HUES48 (cell line): ENCODE measurements at regions not wholly inside any gene's neighbourhood (a gene's known extent, or its start where the extent isn't known, plus 50 kb on each side); places are given as distances from the start of the nearest gene placed in this dataset.

ENCODE experiments used
- H3K27ac ChIP-seq: one replicate; pipeline ENCODE4 v1.7.0; 2013; ENCODE audit warnings: low read depth, low read length, inconsistent platforms
- H3K27me3 ChIP-seq: 2 replicates; pipeline ENCODE4 v1.6.1; 2013; ENCODE audit warnings: mild to moderate bottlenecking, low read length; ENCODE audit not compliant: control insufficient read depth, insufficient read depth
- H3K36me3 ChIP-seq: 2 replicates; pipeline ENCODE4 v1.6.1; 2013; ENCODE audit warnings: low read length; ENCODE audit not compliant: control insufficient read depth, insufficient read depth
- H3K4me1 ChIP-seq: 2 replicates; pipeline ENCODE4 v1.6.1; 2013; ENCODE audit warnings: mild to moderate bottlenecking, low read length; ENCODE audit not compliant: control insufficient read depth, insufficient read depth
- H3K4me3 ChIP-seq: 2 replicates; pipeline ENCODE4 v1.5.1; 2013; ENCODE audit warnings: mild to moderate bottlenecking, low read depth, low read length
- H3K9ac ChIP-seq: 2 replicates; pipeline ENCODE4 v1.6.1; 2013; ENCODE audit warnings: mild to moderate bottlenecking, low read depth, low read length, moderate library complexity
- H3K9me3 ChIP-seq: 2 replicates; pipeline ENCODE4 v1.6.1; 2013; ENCODE audit warnings: low read length; ENCODE audit not compliant: control insufficient read depth, insufficient read depth

DNA sequence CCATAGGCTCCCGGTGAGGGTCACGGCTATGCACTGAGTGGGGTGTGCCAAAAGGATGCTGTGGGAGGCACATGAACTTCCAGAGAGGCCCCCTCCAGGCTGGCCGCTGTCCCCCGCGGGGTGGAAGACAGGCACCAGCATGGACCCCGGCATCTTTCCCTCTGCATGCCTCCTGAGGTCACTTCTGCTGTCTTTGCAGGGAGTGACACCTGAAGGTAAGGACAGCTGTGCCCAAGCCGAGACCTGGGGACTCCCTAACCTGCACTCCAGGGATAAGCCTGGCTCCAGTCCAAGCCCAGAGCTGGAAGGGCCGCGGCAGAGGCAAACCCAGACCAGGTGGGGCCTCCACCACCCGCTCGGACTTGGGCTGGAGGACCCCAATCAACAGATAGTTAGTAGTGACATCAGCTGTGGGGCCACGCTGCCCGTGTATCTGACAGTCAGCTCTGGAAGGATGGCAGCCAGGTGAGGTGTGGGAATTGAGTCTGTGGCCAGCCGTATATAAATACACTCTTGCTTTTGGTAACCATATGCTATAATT is 340.7 kb upstream of the MKI67 start:
- Histone ChIP-seq H3K36me3 (no peaks in the 10 kb centered on the region), H3K9me3 (peaks cover 3% of the 10 kb centered on the region), H3K4me1 (no peaks in the 10 kb centered on the region), H3K9ac (no peak overlapping the region), H3K4me3 (no peak overlapping the region), H3K27ac (no peak overlapping the region), H3K27me3 (no peaks in the 10 kb centered on the region)

DNA sequence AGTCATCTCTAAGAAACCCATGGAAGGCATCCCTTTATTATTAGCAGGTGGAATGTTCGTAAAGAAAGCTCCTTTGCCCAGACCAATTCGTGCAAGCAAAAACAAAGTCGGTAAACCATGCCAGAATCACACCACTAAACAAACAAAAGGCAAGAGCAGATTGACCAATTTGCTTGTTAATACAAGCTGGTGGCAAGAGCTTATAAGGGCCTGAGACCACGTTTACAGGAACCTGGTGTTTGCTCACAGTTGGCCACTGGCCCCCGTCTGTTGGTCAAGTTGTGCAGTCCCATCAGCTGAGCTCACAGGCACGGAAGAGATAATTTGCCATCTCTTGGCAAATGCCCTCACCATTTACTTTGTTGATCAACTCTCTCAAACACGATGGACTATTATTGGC is 342.2 kb upstream of the MKI67 start:
- Histone ChIP-seq H3K36me3 (no peaks in the 10 kb centered on the region), H3K27me3 (no peaks in the 10 kb centered on the region), H3K9ac (no peak overlapping the region), H3K4me1 (no peaks in the 10 kb centered on the region), H3K4me3 (no peak overlapping the region), H3K27ac (no peak overlapping the region), H3K9me3 (peaks cover 3% of the 10 kb centered on the region)

DNA sequence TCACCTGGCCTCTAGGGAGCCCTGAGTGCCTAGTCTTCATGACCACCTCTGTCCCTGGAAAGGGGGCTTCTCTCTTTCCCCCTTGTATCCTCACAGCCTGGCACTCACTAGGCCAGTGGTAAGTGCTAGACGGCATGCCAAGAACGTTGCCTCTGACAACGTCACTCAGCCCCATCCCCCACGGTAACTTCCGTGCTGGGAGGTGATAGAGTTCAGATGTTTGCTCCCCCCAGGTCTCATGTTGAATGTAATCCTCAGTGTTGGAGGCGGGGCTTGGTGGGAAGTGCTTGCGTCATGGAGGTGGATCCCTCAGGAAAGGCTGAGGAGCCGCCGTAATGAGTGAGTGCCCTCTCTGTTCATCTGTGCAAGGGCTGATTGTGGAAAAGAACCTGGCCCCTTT is 343.3 kb upstream of the MKI67 start:
- Histone ChIP-seq H3K36me3 (no peaks in the 10 kb centered on the region), H3K27ac (no peak overlapping the region), H3K4me1 (no peaks in the 10 kb centered on the region), H3K9ac (no peak overlapping the region), H3K9me3 (peaks cover under 1% of the 10 kb centered on the region), H3K4me3 (no peak overlapping the region), H3K27me3 (no peaks in the 10 kb centered on the region)

DNA sequence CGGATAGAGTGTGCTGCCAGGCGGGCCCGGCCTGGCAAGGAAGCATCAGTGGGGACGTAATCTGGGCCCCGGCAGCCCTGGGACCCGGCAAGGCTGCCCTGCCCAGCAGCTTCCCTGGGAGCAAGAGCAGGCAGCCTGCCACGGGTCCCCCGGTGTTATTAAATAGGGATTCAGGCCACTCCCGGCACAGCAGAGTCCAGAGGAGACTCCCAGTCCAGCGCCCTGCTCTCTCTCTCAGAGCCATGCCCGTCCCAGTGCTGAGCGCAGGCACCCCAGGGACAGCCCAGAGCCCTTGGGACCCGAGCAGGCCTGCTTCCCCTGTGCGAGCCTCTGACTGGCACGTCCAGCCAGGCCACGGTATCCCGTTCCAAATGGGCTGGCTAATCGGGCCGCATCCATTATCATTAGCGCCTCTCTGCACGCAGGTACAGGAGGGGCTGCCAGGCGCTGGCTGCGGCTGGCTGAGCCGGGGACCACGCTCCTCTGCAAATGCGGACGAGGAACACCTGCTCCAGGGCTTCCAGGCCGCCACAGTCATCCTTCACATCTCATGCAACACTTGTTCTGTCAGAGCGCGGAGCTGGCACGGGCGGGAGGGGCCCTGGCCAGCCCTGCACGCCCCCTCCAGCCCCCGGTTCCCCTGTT is 344.2 kb upstream of the MKI67 start:
- H3K4me1 ChIP-seq: no peaks in the 10 kb centered on the region
- no peaks in the 10 kb centered on the region for H3K9me3 ChIP-seq
- H3K4me3 ChIP-seq: no peak overlapping the region
- no peak overlapping the region for H3K9ac ChIP-seq
- H3K27me3 ChIP-seq: no peaks in the 10 kb centered on the region
- H3K27ac ChIP-seq: no peak overlapping the region
- no peaks in the 10 kb centered on the region for H3K36me3 ChIP-seq

- Histone ChIP-seq H3K9ac (no peak overlapping the region), H3K27me3 (no peaks in the 10 kb centered on the region), H3K27ac (no peak overlapping the region), H3K9me3 (no peaks in the 10 kb centered on the region), H3K4me3 (no peak overlapping the region), H3K36me3 (no peaks in the 10 kb centered on the region), H3K4me1 (no peaks in the 10 kb centered on the region)
These were observed 344.9 kb upstream of the MKI67 start for GRCh38 chr10:128471151-128471550.

DNA sequence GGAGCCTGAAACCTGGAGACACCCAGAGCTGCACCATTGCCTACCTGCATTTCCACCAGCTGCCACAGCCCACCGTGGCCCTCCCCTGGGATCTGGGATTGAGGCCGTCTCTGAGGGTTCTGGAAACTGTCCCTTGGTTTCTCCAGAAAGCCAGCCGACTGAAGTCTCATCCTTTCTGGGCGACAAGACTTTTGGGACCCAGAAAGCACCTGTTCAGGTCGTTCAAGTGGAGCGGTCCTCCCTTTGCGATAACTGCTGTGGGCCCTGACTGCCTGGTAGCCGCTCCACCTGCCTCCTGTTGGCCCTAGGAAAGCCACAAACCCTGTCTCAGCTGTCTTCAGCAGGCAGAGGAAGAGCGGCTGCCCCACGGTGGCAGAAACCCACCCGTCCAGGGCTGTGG is 346.0 kb upstream of the MKI67 start:
- Histone ChIP-seq H3K36me3 (no peaks in the 10 kb centered on the region), H3K4me3 (no peak overlapping the region), H3K27ac (no peak overlapping the region), H3K9me3 (no peaks in the 10 kb centered on the region), H3K4me1 (no peaks in the 10 kb centered on the region), H3K27me3 (no peaks in the 10 kb centered on the region), H3K9ac (no peak overlapping the region)

GRCh38 chr10:128473396-128473795 is 347.2 kb upstream of the MKI67 start:
- no peak overlapping the region for H3K4me3 ChIP-seq
- H3K27ac ChIP-seq: no peak overlapping the region
- no peaks in the 10 kb centered on the region for H3K27me3 ChIP-seq
- no peaks in the 10 kb centered on the region for H3K9me3 ChIP-seq
- no peaks in the 10 kb centered on the region for H3K4me1 ChIP-seq
- no peaks in the 10 kb centered on the region for H3K36me3 ChIP-seq
- no peak overlapping the region for H3K9ac ChIP-seq

DNA sequence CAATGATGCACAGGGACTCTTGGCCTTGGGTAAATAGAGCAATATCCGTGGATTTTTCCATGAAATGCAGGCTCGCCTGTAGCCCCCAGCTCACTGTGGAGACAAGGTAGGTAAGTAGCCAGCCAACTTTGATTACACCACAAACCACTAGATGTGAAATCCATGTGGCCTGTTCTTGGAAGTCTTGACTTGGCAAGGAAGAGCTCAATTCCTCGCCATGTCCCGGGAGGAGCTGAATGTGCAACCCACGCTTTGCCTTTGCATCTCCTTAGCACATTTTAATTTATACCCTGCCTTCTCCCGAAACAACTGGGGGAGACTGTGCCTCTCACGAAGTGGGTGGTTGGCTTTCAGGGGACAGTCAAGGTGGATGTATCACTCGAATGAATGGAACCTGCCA is 347.7 kb upstream of the MKI67 start:
- Histone ChIP-seq H3K36me3 (no peaks in the 10 kb centered on the region), H3K4me3 (no peak overlapping the region), H3K27me3 (no peaks in the 10 kb centered on the region), H3K9ac (no peak overlapping the region), H3K27ac (no peak overlapping the region), H3K9me3 (no peaks in the 10 kb centered on the region), H3K4me1 (no peaks in the 10 kb centered on the region)

- Histone ChIP-seq H3K27ac (no peak overlapping the region), H3K9ac (no peak overlapping the region), H3K4me1 (no peaks in the 10 kb centered on the region), H3K36me3 (no peaks in the 10 kb centered on the region), H3K9me3 (no peaks in the 10 kb centered on the region), H3K4me3 (no peak overlapping the region), H3K27me3 (no peaks in the 10 kb centered on the region)
These were observed 348.3 kb upstream of the MKI67 start for GRCh38 chr10:128474571-128474970.

- H3K36me3 ChIP-seq: no peaks in the 10 kb centered on the region
- no peaks in the 10 kb centered on the region for H3K4me1 ChIP-seq
- H3K9me3 ChIP-seq: no peaks in the 10 kb centered on the region
- H3K9ac ChIP-seq: no peak overlapping the region
- no peak overlapping the region for H3K27ac ChIP-seq
- no peaks in the 10 kb centered on the region for H3K27me3 ChIP-seq
- no peak overlapping the region for H3K4me3 ChIP-seq
These were observed 349.6 kb upstream of the MKI67 start for GRCh38 chr10:128475686-128476367.

- Histone ChIP-seq H3K4me1 (no peaks in the 10 kb centered on the region), H3K4me3 (no peak overlapping the region), H3K9ac (no peak overlapping the region), H3K27me3 (no peaks in the 10 kb centered on the region), H3K9me3 (no peaks in the 10 kb centered on the region), H3K36me3 (no peaks in the 10 kb centered on the region), H3K27ac (no peak overlapping the region)
These were observed 350.1 kb upstream of the MKI67 start for GRCh38 chr10:128476368-128476725.
